LNCAP (cell line): ENCODE measurements at regions not wholly inside any gene's neighbourhood (a gene's known extent, or its start where the extent isn't known, plus 50 kb on each side); places are given as distances from the start of the nearest gene placed in this dataset.

Source experiments
- CTCF ChIP-seq: fragments of 450-650 bp; IDR thresholded peaks from 2 replicates; pipeline ENCODE4 v1.5.1; 2017; ENCODE audit warnings: mild to moderate bottlenecking

- no peak for TF ChIP-seq CTCF
Measured at GRCh38 chr4:96390404-96390803, 550.5 kb downstream of the PDHA2 start.

GRCh38 chr4:96395747-96396146, 555.9 kb downstream of the PDHA2 start:
- no peak for TF ChIP-seq CTCF

- no peak for TF ChIP-seq CTCF
Measured at GRCh38 chr4:96406742-96407141, 566.8 kb downstream of the PDHA2 start.

- no peak for TF ChIP-seq CTCF
Measured at GRCh38 chr4:96407225-96407624, 567.3 kb downstream of the PDHA2 start.

GRCh38 chr4:96407738-96408463, 568.0 kb downstream of the PDHA2 start:
- no peak for TF ChIP-seq CTCF

- TF ChIP-seq CTCF: no peak
Measured at GRCh38 chr4:96429657-96430056, 589.8 kb downstream of the PDHA2 start.

- TF ChIP-seq CTCF: no peak
Measured at GRCh38 chr4:96431094-96431493, 591.2 kb downstream of the PDHA2 start.
